Activated CD4-positive, alpha-beta T cell treated with anti-CD3 and anti-CD28 coated beads, Interleukin-2, amount 50 U/mL, for 16 hours (primary cell): ENCODE measurements at regions not wholly inside any gene's neighbourhood (a gene's known extent, or its start where the extent isn't known, plus 50 kb on each side); places are given as distances from the start of the nearest gene placed in this dataset.

Experiments used
- DNase-seq: peaks from one replicate; pipeline ENCODE4 v3.0.0-alpha.2; 2020

GRCh38 chr18:64979791-64980190 lies 771.0 kb upstream of the CDH7 start:
- no peak for DNase-seq

DNA sequence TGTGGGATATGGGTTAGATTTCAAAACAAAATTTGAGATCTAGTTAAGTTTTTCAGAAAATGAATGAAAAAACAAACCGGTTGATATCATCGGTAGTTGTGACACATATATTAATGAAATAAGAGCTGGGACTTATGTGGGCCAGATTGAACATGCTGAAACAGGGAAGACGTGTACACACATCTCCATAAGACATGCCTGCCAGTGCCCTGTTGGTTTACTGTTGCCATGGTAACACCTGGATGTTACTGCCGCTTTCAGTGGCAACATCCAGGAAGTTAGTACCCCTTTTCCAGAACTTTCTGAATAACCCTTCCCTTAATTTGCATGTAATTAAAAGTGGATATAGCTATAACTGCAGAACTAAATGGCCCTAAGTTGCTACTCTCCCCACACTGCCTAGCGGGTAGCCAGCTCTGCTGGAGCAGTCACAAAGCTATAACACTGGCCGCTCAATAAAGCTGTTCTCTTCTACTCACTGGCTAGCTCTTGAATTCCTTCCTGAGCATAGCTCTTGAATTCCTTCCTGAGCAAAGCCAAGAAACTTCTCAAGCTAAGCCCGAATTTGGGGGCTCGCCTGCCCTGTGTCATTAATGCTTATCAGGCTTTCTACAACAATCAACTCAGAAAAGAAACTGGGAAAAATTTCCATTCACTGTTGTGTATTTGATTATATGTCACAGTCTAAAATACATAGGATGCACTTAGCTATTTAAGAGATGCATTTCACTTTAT lies 776.3 kb upstream of the CDH7 start:
- DNase-seq: no peak

GRCh38 chr18:64972545-64972944 lies 778.3 kb upstream of the CDH7 start:
- no peak for DNase-seq

GRCh38 chr18:64966667-64967066 lies 784.1 kb upstream of the CDH7 start:
- DNase-seq: no peak

GRCh38 chr18:64956465-64956864 lies 794.3 kb upstream of the CDH7 start:
- DNase-seq: no peak

- no peak for DNase-seq
Measured at GRCh38 chr18:64949885-64950284, 800.9 kb upstream of the CDH7 start.

- DNase-seq: no peak
Measured at GRCh38 chr18:64936671-64937070, 787.8 kb upstream of the LINC00305 start.

DNA sequence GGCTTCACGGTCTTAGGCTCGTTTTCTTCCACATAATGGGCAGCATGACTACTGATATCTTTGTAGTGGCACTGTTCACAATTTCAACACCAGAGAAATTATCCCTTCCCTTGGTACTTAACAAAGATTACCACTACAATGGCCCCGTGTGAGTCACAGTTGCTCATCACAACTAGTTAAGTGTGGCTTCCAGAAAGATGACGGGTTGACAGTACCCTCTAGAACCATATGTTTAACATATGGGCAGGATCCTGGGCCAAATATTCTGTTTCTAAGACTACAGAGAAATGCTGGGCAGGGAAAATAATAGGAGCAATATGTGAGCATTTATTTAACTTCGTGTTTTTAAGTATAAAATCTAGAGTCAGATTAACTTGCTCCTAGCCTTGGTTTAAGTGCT lies 780.1 kb upstream of the LINC00305 start:
- no peak for DNase-seq

GRCh38 chr18:64919971-64920570 lies 771.2 kb upstream of the LINC00305 start:
- DNase-seq: no peak

- DNase-seq: no peak
Measured at GRCh38 chr18:64918851-64919250, 770.0 kb upstream of the LINC00305 start.

GRCh38 chr18:64893349-64893748 lies 744.5 kb upstream of the LINC00305 start:
- DNase-seq: no peak

- no peak for DNase-seq
Measured at GRCh38 chr18:64888956-64889355, 740.1 kb upstream of the LINC00305 start.

DNA sequence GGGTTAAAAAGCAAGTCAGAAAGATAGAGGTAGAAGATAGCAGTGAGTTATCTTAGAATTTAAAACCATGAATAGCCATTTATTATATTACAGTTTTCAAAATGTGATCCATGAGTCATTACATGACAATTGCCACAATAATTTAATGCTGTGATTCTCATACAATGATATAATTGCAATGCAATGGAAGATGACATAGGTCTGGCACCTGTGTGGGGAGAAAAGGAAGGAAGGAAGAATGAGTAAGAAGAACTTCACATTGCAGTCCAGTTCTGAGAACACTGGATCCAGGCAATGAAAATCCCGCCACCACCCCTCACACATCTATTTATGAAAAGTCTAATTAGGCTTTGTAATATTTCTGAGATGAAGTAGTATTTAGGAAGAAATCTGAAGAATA lies 738.1 kb upstream of the LINC00305 start:
- DNase-seq: no peak

DNA sequence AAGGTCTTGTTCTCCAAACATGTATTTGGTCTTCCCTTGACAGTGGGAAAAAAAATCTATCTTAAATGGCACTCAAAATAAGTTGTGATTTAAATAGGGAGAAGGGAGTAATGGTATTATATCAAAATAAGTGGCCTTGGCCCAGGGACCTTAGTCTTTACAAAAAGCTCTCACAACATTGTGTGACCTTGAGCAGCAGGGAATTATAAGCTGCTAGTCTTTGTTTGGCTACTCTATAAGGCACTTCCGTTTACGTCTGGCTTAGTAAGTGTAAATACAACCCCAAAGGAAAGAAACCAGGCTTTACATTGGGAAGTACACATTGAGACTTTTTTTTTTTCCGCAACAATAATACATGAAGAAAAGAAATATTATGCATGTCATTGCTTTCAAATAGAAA lies 734.0 kb upstream of the LINC00305 start:
- no peak for DNase-seq

GRCh38 chr18:64876833-64877232 lies 727.9 kb upstream of the LINC00305 start:
- DNase-seq: no peak

- no peak for DNase-seq
Measured at GRCh38 chr18:64872710-64873458, 724.0 kb upstream of the LINC00305 start.

DNA sequence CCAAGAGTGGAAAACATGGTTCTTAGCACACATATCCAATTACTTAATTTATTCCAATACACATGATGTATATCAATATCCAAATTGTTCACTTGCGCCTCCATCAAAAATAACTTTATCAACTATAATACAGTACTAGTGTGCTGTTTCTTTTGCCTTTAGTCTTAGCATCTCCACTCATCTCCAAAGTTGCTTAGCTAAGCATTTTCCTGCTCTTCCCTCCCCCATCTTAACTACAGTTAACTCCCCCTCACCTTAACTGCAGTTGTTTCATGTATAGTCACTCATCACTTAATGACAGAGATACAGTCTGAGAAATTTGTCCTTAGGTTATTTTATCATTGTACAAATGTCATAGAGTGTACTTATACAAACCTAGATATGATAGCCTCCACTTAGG lies 705.2 kb upstream of the LINC00305 start:
- DNase-seq: no peak

- DNase-seq: no peak
Measured at GRCh38 chr18:64852281-64852680, 703.4 kb upstream of the LINC00305 start.

DNA sequence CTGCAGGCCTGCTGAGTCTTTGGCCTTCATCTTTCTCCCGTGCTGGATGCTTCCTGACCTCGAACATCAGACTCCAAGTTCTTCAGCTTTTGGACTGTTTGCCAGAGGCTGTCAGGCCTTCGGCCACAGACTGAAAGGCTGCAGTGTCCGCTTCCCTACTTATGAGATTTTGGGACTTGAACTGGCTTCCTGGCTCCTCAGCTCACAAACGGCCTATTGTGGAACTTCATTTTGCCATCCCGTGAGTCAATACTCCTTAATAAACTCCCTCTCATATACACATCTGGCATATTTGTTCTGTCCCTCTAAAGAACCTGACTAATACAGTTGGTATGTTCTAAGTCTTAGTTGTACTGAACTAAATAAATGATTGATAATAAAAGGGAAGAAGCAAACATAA lies 702.8 kb upstream of the LINC00305 start:
- no peak for DNase-seq

DNA sequence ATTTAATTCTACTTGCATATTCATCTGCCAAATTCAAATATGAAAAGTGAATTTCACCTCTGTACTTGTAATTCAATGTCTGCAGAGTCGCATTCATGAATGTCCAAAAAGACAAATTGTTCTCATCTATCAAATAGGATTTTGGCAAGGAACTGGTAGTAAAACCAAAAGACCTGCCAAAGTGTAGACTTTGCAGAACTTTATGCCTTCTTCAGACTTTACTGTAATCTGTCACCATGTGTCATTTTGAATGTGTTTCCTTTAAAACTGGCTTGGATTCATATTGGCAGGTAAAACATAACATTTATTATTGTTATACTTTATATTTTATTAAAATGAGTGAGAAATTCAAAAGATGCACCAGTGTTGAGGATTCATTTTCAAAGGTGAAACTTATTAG lies 701.9 kb upstream of the LINC00305 start:
- DNase-seq: no peak

- no peak for DNase-seq
Measured at GRCh38 chr18:64840911-64841701, 692.2 kb upstream of the LINC00305 start.

DNA sequence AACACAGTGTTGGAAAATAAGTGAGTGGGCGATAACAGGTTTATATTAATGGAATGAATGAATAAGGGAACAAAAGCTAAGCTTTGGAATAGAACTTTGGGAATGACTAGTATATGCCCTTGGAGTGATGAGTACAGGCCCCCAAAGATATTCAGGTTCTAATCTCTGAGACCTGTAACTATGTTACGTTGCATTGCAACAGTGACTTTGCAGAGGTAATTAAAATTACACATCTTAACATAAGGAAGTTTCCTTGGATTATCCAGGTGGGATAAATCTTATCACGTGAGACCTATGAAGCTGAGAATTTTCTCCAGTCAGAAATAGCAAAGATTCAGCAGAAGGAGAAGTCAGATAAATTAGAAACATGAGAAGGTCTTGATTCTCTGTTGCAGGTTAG lies 661.5 kb upstream of the LINC00305 start:
- no peak for DNase-seq

- DNase-seq: no peak
Measured at GRCh38 chr18:64809801-64810200, 660.9 kb upstream of the LINC00305 start.
